RWPE1 (cell line): ENCODE measurements at regions not wholly inside any gene's neighbourhood (a gene's known extent, or its start where the extent isn't known, plus 50 kb on each side); places are given as distances from the start of the nearest gene placed in this dataset.
A peak's percentile ranks its signal among the peaks of the same experiment; 100 is the strongest.
"Not testable (repeated sequence)": the region's sequence is repeated elsewhere in the genome, so short reads cannot be mapped to it uniquely, and the experiment has no call there.

Source experiments
- CTCF ChIA-PET: fragments of 350-600 bp; sonication (Branson Sonifier 250); formaldehyde crosslinking; extraction: SDS; loops from one replicate; lab custom pipeline; 2021; lab: Yijun Ruan, JAX
- POLR2A ChIA-PET: fragments of 400-600 bp; formaldehyde crosslinking; extraction: SDS; loops from one replicate; lab custom pipeline; 2020; ENCODE audit warnings: antibody characterized with exemption; ENCODE audit not compliant: low non-redundant PET; lab: Yijun Ruan, JAX
- DNase-seq: peaks from one replicate; pipeline ENCODE4 v3.0.0; 2012; ENCODE audit warnings: low spot score
- H3K27ac ChIP-seq: fragments of 450-650 bp; 2 replicates; pipeline ENCODE4 v1.5.1; 2017
- CTCF ChIP-seq: fragments of 450-650 bp; conservative IDR thresholded peaks from 2 replicates; pipeline ENCODE4 v1.5.1; 2017; ENCODE audit warnings: low read depth, mild to moderate bottlenecking

- no peak for TF ChIP-seq CTCF
- DNase-seq = peak; percentile 95
- no peak overlapping the region for H3K27ac ChIP-seq
- CTCF ChIA-PET = no interaction called here
- POLR2A ChIA-PET = no interaction called here
Observed at GRCh38 chr5:127206320-127207113, 84.1 kb upstream of the MEGF10 start.

- ChIA-PET POLR2A (no interaction called here), CTCF (no interaction called here)
- no peak overlapping the region for H3K27ac ChIP-seq
- no peak for TF ChIP-seq CTCF
- DNase-seq = no peak
Observed at GRCh38 chr5:127210042-127210441, 80.6 kb upstream of the MEGF10 start.

GRCh38 chr5:127213231-127213630, 77.4 kb upstream of the MEGF10 start:
- DNase-seq = no peak
- no peak for TF ChIP-seq CTCF
- CTCF ChIA-PET = no interaction called here
- POLR2A ChIA-PET = no interaction called here
- no peak overlapping the region for H3K27ac ChIP-seq

DNA sequence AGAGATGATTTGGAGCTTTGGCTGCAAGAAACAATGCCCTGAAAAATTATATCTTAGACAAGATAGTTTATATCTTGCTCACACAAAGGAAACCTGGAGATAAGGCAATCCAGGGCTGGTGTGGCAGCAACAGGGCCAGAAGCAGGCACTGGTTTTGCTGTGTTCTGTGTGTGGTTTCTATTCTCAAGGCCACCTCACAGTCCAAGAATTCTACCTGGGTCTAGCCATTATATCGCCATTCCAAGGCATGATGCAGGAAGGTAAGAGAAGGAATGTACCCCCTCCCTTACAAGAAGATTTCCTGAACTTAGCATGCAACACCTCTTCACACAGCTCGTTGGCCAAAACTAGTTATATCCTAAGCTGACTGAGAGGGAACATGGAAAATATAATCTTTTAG, 74.5 kb upstream of the MEGF10 start:
- TF ChIP-seq CTCF = no peak
- DNase-seq = no peak
- no peak overlapping the region for H3K27ac ChIP-seq
- POLR2A ChIA-PET = interaction anchor here (0.6 kb wide), 1 partner anchor 182 kb away, joined by 3 read pairs; no protein-coding TSS in a partner anchor
- CTCF ChIA-PET = interaction anchor here (0.6 kb wide), 1 partner anchor 13 kb away, joined by 3 read pairs; no protein-coding TSS in a partner anchor

DNA sequence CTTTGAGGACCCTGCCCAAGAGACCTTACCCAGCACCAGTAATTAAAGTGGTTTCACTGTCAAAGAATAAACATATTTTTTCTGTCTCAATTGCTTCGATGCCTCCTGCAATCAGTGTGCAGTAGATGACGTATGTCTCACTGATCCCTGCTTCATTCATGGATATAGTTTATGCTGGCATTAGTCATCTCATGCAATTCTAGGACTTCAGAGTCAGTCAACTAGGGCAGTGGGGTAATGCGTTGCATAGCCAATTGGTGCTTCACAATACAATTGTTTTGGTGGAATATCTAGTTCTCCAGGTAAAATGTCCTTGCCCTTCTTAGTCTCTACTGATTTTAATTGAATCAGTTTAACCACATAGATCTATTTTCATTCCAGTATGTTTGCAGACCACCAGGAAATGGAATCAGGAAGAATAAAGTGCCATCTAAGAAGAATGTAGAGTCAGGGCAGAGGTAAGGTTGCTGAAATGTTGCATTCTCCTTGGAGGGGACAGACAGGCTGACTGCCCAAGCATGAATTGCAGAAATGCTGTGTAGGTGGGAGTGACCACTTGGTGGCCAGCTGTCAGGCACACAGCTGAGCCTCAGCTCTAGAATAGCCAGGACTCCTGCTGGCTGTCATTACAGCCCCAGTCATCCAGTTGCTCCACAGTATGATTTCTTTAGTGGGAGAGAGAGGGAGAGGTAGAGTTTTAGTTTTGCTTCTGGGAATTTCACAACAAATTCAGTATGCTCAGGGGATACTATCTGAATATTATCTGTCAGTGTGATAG, 73.5 kb upstream of the MEGF10 start:
- no peak for DNase-seq
- CTCF ChIA-PET = no interaction called here
- no peak for TF ChIP-seq CTCF
- POLR2A ChIA-PET = interaction anchor here (0.6 kb wide), 1 partner anchor 183 kb away, joined by 3 read pairs; no protein-coding TSS in a partner anchor
- no peak overlapping the region for H3K27ac ChIP-seq

- CTCF ChIA-PET = interaction anchor here (0.7 kb wide), 1 partner anchor 26 kb away, joined by 3 read pairs; no protein-coding TSS in a partner anchor
- POLR2A ChIA-PET, H3K27ac ChIP-seq, DNase-seq: not testable (repeated sequence)
Observed at GRCh38 chr5:127221936-127222335, 68.7 kb upstream of the MEGF10 start.

DNA sequence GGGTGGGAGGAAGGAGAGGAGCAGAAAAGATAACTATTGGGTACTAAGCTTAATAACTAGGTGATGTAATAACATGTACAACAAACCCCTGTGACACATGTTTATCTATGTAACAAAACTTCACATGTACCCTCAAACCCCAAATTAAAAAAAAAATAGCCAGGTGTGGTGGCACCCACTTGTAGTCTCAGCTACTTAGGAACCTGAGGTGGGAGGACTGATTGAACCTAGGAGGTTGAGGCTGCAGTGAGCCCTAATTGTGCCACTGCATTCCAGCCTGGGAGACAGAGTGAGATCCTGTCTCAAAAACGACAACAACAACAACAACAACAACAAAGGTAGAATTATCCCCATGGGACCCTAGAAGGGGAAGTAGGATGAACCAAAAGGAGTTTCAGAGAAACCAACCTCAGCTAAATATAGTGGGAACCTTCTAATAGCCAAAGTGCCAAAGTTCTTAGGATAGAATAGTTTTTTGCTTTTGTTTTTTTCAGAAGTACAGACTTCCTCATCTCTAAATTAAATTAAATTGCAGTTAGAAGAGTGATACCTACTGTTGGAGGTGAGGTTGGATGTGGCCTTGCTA, 67.9 kb upstream of the MEGF10 start:
- H3K27ac ChIP-seq, POLR2A ChIA-PET, DNase-seq: not testable (repeated sequence)
- CTCF ChIA-PET = interaction anchor here (0.5 kb wide), 1 partner anchor 1794 kb away, joined by 3 read pairs; no protein-coding TSS in a partner anchor
